ENCODE measurements at regions not wholly inside any gene's neighbourhood (a gene's known extent, or its start where the extent isn't known, plus 50 kb on each side); places are given as distances from the start of the nearest gene placed in this dataset.

GRCh38 chr2:223264541-223265193 is 212.7 kb downstream of the KCNE4 start:
- H3K4me3 ChIP-seq (ENCODE audit: low read depth, low read length), result no peak overlapping the region
- in situ Hi-C loops (cut with HindIII; ENCODE audit: low sequenced_read_pairs), result no loop called here
- no peak for DNase-seq (ENCODE audit: low read depth)
- no peak for TF ChIP-seq CTCF (IDR thresholded peaks at IDR 0.05; ENCODE audit: low read depth, low read length, missing control alignments)

- in situ Hi-C loops (cut with HindIII; ENCODE audit: low sequenced_read_pairs), result no loop called here
- no peak for DNase-seq (ENCODE audit: low read depth)
- no peak for TF ChIP-seq CTCF (IDR thresholded peaks at IDR 0.05; ENCODE audit: low read depth, low read length, missing control alignments)
These were observed 215.4 kb downstream of the KCNE4 start for GRCh38 chr2:223267160-223267951.

GRCh38 chr2:223269386-223269785 is 217.4 kb downstream of the KCNE4 start:
- H3K4me3 ChIP-seq (ENCODE audit: low read depth, low read length), result no peak overlapping the region
- in situ Hi-C loops (cut with HindIII; ENCODE audit: low sequenced_read_pairs), result no loop called here
- DNase-seq (ENCODE audit: low read depth), result no peak
- TF ChIP-seq CTCF (IDR thresholded peaks at IDR 0.05; ENCODE audit: low read depth, low read length, missing control alignments), result no peak

More at GRCh38 chr2:223267160-223267951, 215.4 kb downstream of the KCNE4 start:
- no peak overlapping the region for H3K4me3 ChIP-seq (ENCODE audit: low read depth, low read length)

- DNase-seq (ENCODE audit: low read depth), result no peak
- H3K4me3 ChIP-seq (ENCODE audit: low read depth, low read length), result no peak overlapping the region
- in situ Hi-C loops (cut with HindIII; ENCODE audit: low sequenced_read_pairs), result no loop called here
- TF ChIP-seq CTCF (IDR thresholded peaks at IDR 0.05; ENCODE audit: low read depth, low read length, missing control alignments), result no peak
These were observed 218.6 kb downstream of the KCNE4 start for GRCh38 chr2:223270548-223270947.

- in situ Hi-C loops (cut with HindIII; ENCODE audit: low sequenced_read_pairs), result no loop called here
- no peak for DNase-seq (ENCODE audit: low read depth)
- no peak for TF ChIP-seq CTCF (IDR thresholded peaks at IDR 0.05; ENCODE audit: low read depth, low read length, missing control alignments)
- H3K4me3 ChIP-seq (ENCODE audit: low read depth, low read length), result no peak overlapping the region
These were observed 222.0 kb downstream of the KCNE4 start for GRCh38 chr2:223273995-223274394.

GRCh38 chr2:223282221-223282620 is 230.2 kb downstream of the KCNE4 start:
- no peak for DNase-seq (ENCODE audit: low read depth)
- in situ Hi-C loops (cut with HindIII; ENCODE audit: low sequenced_read_pairs), result no loop called here

More at GRCh38 chr2:223282221-223282620, 230.2 kb downstream of the KCNE4 start:
- H3K4me3 ChIP-seq (ENCODE audit: low read depth, low read length), result no peak overlapping the region
- no peak for TF ChIP-seq CTCF (IDR thresholded peaks at IDR 0.05; ENCODE audit: low read depth, low read length, missing control alignments)

All from astrocyte of the cerebellum (primary cell).